NOMO-1 treated with DMSO at 0.1 percent for 48 hours (cell line): ENCODE measurements at regions not wholly inside any gene's neighbourhood (a gene's known extent, or its start where the extent isn't known, plus 50 kb on each side); places are given as distances from the start of the nearest gene placed in this dataset.
"Not testable (repeated sequence)": the region's sequence is repeated elsewhere in the genome, so short reads cannot be mapped to it uniquely, and the experiment has no call there.

ENCODE experiments used
- DNase-seq: peaks from one replicate; lab custom pipeline; 2025; ENCODE audit not compliant: unreplicated experiment; lab: John Stamatoyannopoulos, UW

DNA sequence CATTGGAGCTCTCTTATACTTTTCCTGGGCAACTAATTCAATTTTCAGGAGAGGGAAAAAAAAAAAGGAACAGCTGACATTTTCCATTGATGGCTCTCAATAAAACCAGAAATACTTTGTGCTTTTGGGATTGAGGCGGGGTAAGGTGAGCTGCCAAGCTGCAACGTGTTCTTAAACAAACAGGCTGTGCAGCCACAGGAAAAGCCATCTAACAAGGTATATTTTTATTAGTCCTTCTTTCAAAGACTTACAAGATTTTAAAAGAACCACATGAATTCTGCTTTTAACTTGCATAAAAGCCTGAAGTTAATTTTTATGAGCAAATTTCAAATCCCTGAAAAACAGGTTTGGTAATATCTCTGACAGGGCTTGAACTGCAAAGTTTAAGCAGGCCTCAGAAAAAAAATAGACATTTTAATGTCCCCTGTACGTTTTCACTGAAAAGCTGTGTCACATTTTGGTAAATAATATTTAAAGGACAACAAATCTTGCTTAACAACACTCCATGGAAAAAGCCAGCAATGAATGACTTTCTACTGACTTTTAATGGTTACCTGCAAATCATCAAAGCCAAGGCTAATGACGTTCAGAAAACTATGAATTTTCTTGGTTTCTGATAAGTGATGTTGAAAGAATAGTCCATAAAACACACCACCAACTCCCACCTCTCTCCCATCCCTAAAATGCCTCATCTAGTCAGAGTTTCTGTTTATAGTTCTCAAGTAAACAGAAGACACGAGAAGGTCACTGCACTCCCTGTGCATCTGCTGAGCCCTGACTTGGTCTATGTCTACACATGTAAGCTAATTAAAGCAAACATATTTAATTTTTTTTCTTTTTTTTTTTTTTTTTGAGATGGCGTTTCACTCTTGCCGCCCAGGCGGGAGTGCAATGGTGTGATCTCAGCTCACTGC lies 433.6 kb downstream of the PIK3R1 start:
- no peak for DNase-seq

DNA sequence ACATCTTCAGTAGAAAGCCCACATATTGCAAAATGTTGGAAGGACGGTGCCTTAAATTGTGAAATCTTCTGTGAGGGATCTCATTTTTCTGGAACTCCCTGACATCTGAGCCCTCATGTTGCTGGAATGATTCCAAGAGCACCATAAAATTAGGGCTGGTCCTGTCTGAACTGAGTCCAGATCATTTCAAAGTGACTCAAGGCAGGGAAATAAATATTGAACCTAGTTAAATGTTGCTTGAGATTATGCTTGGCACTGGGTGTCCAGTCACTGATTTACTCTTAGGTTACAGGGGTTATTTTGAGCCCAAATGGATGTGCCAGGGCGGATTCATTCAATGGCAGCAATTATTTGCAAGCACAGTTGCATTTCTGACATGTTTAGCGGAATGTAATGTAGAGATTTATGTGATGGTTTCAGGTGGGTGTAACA lies 437.0 kb downstream of the PIK3R1 start:
- no peak for DNase-seq

DNA sequence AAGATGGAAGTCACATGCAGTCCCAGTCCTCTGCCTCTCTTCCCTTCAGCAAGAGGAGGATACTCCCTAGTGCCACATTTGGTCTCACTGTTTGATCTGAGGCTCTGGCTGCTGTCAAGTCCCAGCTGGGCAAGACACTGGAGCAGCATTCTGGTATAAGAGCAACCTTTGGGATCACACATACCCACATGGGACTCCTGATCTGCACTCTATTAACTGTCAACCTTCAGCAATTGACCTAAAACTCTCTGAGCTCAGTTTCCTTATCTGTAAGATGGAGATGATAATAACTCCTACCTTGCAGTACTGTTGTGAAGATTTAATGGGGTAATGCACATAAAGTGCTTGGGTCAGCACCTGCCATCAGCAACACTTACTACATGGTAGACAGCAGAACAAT lies 437.9 kb downstream of the PIK3R1 start:
- DNase-seq, result no peak

DNA sequence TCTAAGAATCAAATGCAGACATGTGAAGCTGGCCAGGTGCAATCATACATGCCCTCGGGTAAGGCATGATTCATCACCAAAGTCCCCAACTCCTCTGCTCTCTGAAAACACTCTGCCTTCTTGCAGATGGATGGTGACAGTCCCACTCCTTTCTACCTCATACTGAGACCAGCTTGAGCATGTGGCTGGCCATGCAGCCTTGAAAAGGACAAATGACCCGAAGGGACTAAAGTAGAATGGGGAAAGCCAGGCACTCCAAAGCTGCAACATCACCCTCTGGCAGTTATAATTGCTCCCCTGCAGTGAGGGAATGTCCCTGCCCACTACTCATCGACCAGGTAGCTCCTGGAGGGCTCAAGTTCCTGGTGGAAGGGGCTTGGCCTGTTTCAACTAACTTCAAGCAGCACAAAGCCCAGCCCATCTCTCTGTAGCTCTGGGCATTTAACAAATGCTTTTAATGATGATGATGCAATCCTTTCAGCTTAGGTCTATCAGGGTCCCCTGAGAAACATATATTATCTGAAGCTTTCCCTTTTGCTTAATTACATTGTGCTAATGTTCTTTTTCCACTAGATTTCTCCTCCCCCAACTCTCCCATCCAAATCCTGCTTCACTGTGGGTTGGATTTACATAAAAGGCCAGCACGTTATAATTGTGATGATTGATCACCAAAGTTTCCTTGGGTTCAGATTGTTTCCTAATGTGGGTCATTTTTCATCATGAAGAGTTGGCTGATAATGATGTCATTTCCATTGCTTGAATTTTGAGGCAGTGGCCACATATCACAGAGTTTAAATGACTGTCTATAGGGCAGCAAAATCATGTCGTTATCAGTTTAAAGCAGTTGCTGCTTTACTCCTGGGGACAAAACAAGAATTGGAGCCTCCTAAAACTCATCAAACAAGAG lies 436.5 kb upstream of the SLC30A5 start:
- no peak for DNase-seq

DNA sequence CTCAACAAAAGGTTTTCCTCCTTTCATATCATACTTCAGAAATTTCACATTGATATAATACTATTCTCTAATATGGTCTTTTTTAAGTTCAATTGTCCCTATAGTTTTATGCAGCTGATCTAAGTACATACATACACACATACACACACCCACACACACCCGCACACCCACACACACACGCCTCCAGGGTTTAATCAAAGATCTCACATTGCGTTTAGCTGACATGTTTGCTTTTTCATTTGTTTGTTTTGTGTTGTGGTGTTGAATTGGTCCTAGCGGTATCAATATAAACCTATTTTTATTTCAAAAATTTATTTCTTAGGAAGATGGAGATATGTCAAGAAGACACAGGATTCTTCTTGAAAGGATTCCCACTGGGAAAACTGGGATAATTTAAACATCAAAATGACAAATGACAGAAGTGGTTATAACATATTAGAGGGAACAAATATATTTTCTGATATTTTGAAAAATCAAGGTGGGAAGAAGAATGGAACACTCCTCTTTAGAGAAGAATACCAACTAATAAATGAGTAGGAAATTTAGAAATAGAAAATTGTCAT lies 434.9 kb upstream of the SLC30A5 start:
- no peak for DNase-seq

DNA sequence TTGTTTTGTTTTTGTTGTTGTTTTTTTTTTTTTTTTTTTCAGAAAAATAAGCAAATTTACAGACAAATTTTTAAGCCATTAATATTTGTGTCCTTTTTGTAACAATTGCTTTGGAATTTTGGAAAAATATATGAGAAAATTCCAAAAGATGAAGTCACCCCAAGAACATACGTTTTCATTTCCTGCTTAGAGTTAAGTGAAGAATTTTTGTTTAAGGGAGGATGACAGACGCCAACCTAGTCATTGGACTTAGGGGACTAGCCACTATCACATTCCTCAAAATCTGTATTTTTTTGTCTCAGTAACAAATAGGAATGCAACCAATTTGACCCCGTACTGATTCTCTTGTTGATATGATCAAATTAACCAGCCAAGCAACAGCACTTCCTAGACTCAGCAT lies 433.9 kb upstream of the SLC30A5 start:
- no peak for DNase-seq

DNA sequence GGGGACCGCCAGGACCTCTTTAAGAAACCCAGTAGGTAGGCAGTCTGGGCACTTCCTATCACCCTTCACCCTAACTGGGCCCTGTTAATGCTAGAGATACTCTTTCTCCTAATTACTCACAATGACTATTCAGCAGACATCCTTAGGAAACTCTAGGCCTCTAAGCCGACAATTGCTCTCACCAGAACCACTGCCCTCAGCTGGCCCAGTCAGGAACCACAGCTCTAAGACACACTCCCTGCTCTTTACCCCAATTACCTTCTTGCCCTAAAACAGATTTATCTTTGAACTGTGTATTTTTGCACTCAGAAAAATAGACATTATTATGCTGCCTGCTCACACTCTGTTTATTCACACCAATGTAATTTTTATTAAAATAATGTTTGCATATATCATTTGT lies 432.6 kb upstream of the SLC30A5 start:
- DNase-seq, result no peak

DNA sequence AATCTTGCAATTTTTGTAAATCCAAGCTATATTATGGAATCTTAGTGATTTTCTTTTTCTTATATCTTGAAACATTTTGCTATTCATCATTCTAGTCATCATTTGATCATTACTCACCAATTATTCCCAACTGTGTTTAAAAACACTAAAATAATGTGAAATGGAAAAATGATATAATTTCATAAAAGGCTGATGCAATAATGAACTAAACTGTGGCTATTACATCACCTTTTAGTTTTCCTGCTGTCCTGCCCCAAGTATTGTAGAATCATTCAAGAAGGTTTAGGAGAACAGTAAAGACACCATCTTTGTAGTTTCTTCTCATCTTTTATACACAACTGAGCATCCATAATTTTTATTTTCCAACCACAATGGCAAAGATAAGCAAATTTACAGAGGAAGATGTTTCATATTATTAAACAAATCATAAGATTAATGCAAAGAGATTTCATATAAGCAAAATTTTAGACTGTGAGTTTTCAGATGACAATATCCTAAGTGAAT lies 431.0 kb upstream of the SLC30A5 start:
- no peak for DNase-seq

DNA sequence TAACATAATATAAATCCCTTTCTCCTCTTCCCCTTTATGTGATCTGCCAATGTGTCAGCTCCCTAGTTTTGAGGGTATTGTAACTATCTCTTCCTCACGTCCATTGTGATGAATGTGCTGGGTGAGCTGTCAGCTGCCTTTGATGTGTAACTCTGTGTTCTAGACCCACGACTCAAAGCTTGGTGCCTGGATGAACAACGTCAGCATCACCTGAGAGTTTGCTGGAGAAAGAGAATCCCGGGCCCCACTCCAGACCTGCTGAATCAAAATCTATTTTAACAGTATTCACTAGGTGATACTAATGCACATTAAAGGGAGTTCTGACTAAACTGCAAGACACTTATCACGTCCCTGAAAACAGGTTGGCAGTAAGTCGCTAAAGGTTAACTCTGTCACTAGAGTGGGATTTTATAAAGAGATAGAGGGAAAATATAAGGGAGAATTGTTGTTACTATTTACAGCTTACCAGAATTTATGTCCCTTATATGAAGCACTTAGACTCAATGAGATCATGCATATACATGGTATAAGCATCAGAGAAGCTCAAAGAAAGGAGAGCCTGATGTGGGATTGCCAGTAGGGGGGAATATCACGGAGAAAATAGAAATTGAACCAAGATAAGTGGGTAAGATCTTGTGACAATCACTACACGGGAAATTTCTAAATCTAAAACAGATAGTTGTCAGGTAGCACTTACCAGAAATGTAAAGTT lies 423.8 kb upstream of the SLC30A5 start:
- DNase-seq, result no peak

DNA sequence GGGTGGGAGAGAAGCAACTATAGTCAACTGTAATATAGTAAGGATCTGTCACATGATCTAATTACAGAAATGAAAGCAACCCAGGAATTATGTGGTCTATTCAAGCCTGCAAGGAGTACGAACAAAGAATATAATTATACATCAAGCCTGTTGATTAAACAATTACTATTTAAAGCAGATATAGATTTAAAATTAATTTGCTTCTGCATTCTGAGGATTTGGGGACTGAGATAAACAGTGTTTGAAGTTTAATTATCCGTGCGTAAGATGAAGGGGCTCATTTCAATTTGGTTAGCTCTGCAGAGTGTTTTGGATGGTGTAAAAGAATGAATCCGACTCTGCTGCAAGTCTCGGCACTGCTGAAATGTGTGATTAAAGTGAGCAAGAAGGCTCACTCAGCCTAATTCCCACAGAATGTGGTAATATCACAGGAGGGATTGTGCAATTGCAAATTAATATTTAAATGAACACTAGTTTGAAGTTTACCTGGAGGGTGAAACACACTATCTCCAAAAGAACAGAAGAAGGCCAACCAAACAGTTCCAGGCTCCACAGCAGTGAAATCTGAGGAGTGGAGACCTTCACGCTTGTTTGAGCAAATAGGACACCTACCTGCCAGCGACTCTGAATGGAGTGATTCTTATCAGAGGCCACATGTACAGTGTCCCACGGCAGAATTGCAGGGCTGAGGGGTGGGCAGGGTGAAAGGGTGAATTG lies 420.6 kb upstream of the SLC30A5 start:
- DNase-seq, result peak; percentile 19

DNA sequence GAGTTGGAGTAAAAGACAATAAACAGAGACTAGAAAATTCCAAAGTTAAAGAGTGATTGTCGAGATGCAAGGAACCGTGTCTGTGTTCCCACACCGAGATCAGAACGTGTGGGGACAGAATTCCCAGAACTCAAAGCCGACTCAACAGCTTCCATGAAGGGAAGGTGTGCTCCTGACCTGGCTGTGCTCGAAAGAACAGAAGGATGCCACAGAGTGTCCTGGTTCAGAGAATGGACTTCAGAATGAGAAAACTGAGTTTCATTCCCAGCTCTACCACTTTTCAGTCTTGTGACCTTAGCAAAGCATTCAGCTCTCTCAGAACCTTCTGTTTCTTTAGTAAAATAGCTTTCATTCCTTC lies 420.0 kb upstream of the SLC30A5 start:
- DNase-seq, result no peak

DNA sequence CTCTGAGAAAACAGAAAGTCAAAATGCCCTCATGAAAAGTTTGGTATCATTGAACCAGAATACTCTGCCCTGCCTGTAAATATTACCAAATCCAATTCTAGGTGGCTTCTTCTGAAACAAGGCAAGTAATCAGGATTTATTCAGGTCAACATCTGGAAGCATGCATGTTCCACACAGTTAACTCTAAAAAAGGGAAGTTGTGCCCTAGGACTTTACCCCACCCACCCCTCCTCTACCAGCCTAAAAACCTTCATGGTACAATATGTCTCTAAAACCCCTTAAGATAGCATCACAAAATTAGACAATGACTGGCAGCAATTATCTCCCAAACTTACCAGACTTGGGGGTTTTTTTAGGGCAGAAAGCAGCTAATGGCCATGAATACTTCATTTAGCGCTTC lies 414.8 kb upstream of the SLC30A5 start:
- DNase-seq, result no peak

DNA sequence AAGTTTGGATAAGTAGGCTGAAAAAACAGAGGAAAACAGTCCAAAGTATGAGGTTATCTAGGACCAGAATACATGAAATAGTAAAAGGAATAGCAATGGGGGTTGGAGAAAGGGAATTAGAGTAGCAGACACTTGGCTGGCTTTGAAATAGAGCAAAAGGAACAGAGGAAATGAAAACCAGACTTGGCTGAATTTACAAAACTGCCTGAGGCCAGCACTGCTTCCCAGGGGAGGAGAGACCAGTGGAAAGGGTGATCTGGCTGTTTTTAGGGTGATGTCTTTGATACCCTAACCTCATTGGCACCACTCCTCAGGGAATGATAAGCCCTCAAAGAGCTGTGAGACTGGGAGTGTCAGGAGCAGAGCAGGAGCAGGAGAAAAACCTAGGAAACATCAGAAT lies 413.4 kb upstream of the SLC30A5 start:
- no peak for DNase-seq

DNA sequence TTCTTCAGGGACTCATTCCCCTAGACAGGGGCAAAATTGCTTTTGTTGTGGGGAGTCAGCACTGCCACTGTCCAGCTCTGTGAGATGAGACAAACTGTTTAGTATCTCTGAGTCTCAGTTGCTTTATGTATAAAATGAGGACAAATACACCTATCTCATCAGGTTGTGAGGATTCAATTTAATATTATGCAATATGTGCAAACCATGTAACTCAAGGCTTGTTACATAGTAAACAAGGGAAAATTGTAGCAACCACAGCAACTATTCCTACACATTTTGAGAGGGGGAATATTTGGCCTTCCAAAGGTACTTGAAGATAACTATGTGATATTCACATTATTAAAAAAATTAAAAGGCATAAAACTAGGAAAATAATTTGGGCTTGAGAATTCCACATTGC lies 411.9 kb upstream of the SLC30A5 start:
- no peak for DNase-seq

DNA sequence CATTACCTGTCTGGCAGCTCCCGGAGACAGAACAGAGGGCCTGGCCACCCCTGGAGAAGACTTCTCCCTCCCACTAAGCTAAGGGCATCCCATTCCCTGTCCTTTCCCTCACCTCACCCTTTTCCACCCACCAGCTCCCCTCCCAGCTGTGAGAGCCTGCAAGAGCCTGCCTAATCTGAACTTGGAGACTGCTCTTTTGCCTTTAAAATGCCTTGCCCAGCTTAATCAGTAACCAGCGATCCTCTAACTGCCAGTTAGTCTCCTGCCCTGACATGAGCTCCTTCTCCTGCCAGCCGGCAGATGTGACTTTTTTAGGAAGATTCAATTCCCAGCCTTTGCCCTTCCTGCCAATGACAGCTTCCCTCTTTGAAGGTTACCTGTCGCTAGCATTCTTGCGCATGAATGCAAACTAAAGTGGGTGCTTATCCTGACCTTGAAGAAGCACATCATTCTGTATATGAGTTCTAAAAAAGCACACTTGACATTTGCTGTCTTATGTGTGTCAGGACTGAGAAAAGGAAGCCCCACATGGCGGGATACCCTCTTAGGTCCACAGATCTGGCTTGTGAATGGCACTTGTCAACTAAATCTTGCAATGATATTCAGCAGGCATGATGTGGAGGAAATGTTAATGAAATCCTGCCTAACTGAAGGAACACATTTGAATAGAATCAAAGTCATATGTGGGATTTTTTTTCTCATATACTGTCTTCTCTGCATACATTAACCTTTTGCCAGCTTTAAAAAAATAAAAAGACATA lies 411.2 kb upstream of the SLC30A5 start:
- no peak for DNase-seq

DNA sequence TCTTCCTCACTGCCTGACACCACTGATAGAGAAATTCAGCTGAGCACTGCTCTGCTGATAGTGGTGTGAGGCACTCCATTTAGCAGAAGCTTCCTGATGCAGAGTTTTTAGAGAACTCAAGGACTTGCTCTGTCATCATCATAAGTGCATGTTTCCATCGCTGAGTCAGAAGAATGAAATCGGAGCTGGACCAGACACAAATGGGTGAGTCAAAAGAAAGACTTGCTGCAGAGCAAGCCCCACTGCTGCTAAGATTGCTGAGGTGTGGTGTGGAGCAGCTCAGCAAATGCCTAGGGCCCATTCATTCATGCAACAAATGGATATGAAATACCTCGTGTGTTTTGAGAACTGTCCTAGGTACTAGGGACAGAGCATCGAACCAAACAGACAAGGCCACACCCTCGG lies 410.2 kb upstream of the SLC30A5 start:
- DNase-seq, result no peak

DNA sequence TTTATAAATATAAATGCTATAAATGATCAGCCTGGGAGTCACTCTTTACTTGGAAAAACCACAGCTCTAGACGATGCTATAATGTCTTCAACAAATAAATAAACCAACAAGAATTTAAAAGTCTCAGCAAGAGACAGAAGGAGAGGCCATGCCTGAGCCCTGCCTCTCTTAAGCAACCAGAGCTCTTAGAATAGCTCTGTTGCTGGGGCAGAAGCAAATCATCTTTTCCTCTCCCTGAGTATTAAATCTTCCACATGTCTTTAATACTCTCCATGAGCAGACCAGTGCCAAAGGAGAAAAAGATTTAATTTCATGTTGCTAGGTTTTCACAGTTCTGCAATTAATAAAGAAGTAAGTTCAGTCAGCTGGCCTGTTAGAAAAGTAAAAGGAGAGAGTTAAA lies 408.0 kb upstream of the SLC30A5 start:
- DNase-seq, result no peak

DNA sequence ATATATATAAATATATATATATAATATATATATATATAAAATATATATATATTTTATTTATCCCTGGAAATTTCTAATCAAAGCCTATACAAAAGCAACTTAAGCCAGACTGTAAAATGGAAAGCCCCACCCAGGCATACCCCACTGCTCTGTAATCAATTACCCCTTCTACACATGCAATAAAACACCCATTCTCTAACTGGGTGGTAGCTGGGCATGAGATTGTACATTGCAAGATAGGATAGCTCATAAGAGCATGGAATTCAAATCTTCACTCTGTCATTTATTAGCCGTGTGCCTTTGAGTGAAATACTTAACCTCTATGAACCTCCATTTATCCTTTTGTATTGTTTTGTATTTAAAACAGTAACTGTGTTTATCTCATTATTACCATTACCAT lies 405.3 kb upstream of the SLC30A5 start:
- DNase-seq, result peak; percentile 6

DNA sequence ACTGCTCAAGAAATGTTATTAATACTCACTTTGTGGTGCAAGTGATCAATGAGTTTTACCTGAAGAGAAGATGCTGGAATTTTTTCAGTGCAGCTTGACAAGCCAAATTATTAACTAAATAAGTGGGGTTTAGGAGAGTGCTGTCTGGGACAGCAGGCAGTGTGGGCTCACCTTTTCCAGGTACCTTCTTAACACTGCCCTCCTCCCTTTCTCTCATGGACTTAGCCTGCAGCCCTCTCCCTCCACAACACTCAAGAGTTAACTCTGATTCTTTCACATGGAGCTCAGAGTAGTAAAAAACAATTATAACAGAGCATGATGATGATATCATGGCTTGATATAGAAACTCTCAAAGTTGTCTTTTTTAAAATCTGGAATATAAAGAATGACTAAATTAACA lies 404.8 kb upstream of the SLC30A5 start:
- DNase-seq, result no peak

DNA sequence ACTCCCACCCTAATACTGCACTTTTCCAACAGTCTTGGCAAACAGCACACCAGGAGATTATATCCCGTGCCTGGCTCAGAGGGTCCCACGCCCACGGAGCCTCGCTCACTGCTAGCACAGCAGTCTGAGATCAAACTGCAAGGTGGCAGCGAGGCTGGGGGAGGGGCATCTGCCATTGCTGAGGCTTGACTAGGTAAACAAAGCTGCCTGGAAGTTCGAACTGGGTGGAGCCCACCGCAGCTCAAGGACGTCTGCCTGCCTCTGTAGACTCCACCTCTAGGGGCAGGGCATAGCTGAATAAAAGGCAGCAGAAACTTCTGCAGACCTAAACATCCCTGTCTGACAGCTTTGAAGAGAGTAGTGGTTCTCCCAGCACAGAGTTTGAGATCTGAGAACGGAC lies 401.9 kb upstream of the SLC30A5 start:
- DNase-seq, result not testable (repeated sequence)
